ENCODE measurements at regions not wholly inside any gene's neighbourhood (a gene's known extent, or its start where the extent isn't known, plus 50 kb on each side); places are given as distances from the start of the nearest gene placed in this dataset.
A peak's percentile ranks its signal among the peaks of the same experiment; 100 is the strongest.

DNA sequence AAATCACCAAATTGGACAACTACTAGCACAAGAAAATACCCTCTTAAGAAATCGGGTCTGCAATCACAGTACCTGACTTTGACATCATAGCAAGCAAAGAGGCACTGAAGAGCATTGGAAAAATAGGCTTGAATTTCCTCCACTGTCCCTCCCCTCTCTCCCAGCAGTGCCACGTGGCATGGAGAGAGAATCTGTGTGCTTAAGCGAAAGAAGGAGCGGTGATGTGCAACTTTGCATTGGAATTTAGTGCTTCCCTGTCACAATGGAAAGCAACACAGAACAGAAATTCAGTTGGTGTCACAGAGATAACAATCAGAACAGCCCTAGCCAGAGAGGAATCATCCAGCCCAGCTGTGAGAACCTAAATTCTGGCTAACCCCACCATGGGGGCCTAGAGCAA lies 207.5 kb upstream of the SLITRK3 start:
- no peak for TF ChIP-seq EZH2phosphoT487 (IDR thresholded peaks at IDR 0.05; ENCODE audit: low read depth)
- TF ChIP-seq, protein P1, sequence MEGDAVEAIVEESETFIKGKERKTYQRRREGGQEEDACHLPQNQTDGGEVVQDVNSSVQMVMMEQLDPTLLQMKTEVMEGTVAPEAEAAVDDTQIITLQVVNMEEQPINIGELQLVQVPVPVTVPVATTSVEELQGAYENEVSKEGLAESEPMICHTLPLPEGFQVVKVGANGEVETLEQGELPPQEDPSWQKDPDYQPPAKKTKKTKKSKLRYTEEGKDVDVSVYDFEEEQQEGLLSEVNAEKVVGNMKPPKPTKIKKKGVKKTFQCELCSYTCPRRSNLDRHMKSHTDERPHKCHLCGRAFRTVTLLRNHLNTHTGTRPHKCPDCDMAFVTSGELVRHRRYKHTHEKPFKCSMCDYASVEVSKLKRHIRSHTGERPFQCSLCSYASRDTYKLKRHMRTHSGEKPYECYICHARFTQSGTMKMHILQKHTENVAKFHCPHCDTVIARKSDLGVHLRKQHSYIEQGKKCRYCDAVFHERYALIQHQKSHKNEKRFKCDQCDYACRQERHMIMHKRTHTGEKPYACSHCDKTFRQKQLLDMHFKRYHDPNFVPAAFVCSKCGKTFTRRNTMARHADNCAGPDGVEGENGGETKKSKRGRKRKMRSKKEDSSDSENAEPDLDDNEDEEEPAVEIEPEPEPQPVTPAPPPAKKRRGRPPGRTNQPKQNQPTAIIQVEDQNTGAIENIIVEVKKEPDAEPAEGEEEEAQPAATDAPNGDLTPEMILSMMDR (IDR thresholded peaks at IDR 0.05; ENCODE audit: low read depth, low read length) = no peak

DNA sequence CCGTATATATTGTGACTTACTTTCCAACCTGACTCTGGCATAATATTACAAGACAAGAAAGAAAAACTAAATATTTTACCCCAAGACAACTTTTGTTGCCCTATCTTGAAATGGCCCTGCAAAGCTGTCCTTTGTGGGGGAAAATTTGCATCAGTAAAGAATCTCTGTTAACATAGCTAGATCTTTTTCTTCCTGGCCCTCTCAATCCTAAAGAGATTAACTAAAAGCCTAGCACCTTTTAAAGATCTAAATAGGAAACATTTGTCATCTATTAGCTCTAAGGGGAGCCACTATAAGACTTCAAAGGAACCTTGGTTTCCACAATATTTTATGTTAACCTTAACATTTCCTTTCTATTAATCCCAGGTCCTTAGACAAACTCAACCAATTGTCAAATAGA lies 199.0 kb upstream of the SLITRK3 start:
- H3K4me1 ChIP-seq (ENCODE audit: low read length) = no peaks in the 10 kb centered on the region
- no peaks in the 10 kb centered on the region for H3K9me3 ChIP-seq (ENCODE audit: insufficient read depth, low read length)
- TF ChIP-seq EZH2phosphoT487 (IDR thresholded peaks at IDR 0.05; ENCODE audit: low read depth) = no peak
- TF ChIP-seq, protein P1 (IDR thresholded peaks at IDR 0.05; ENCODE audit: low read depth, low read length) = no peak
- H3K36me3 ChIP-seq (replicated peaks; ENCODE audit: low read depth, low read length) = no peaks in the 10 kb centered on the region
- H3K79me2 ChIP-seq (ENCODE audit: low read length) = no peaks in the 10 kb centered on the region
- H3K4me2 ChIP-seq (ENCODE audit: low read length) = no peak overlapping the region
- no peak overlapping the region for H3K4me3 ChIP-seq (ENCODE audit: low read length)
- H4K20me1 ChIP-seq (ENCODE audit: insufficient read depth, low read length) = no peaks in the 10 kb centered on the region
- no peaks in the 10 kb centered on the region for H3K27me3 ChIP-seq (ENCODE audit: low read depth, low read length)
- no peak overlapping the region for H2AFZ ChIP-seq (ENCODE audit: low read depth, low read length)
- H3K9ac ChIP-seq (ENCODE audit: low read length) = no peak overlapping the region
- no peak overlapping the region for H3K27ac ChIP-seq (ENCODE audit: low read length)

More for the DNA sequence above, 207.5 kb upstream of the SLITRK3 start:
- H3K27ac ChIP-seq (ENCODE audit: low read length) = no peak overlapping the region
- no peaks in the 10 kb centered on the region for H3K4me1 ChIP-seq (ENCODE audit: low read length)
- H3K4me2 ChIP-seq (ENCODE audit: low read length) = no peak overlapping the region
- no peaks in the 10 kb centered on the region for H3K79me2 ChIP-seq (ENCODE audit: low read length)
- no peaks in the 10 kb centered on the region for H4K20me1 ChIP-seq (ENCODE audit: insufficient read depth, low read length)
- H3K36me3 ChIP-seq (replicated peaks; ENCODE audit: low read depth, low read length) = no peaks in the 10 kb centered on the region
- H3K4me3 ChIP-seq (ENCODE audit: low read length) = no peak overlapping the region
- H3K9ac ChIP-seq (ENCODE audit: low read length) = no peak overlapping the region
- peak overlapping the region; percentile 21; the same call in 1 of the 2 replicates for H2AFZ ChIP-seq (ENCODE audit: low read depth, low read length)
- H3K27me3 ChIP-seq (ENCODE audit: low read depth, low read length) = no peaks in the 10 kb centered on the region
- H3K9me3 ChIP-seq (ENCODE audit: insufficient read depth, low read length) = no peaks in the 10 kb centered on the region

DNA sequence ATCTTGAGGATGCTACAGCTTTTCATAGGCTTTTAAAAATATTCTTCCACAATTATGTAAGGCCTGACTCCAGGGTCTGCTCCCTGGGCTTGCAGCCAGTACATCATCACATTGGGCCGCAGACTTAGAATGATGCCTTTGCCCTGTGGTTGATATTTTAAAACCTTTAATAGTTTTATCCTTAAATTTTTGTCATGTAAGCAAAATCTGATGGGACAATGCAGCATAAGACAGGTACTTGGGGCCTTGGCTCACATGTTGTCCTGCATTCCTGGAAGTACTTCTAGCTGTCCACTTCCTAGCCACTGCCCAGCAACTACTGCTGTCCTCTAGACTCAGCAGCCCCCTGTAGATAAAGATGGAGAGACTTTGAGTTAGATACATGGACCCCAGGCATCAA lies 197.3 kb upstream of the SLITRK3 start:
- Histone ChIP-seq H2AFZ (ENCODE audit: low read depth, low read length) (no peak overlapping the region), H3K9me3 (ENCODE audit: insufficient read depth, low read length) (no peaks in the 10 kb centered on the region), H3K27me3 (ENCODE audit: low read depth, low read length) (no peaks in the 10 kb centered on the region), H3K79me2 (ENCODE audit: low read length) (no peaks in the 10 kb centered on the region), H3K4me1 (ENCODE audit: low read length) (no peaks in the 10 kb centered on the region), H3K4me3 (ENCODE audit: low read length) (no peak overlapping the region), H3K4me2 (ENCODE audit: low read length) (no peak overlapping the region), H3K36me3 (replicated peaks; ENCODE audit: low read depth, low read length) (no peaks in the 10 kb centered on the region), H3K9ac (ENCODE audit: low read length) (no peak overlapping the region), H4K20me1 (ENCODE audit: insufficient read depth, low read length) (no peaks in the 10 kb centered on the region), H3K27ac (ENCODE audit: low read length) (no peak overlapping the region)
- TF ChIP-seq, protein P1 (IDR thresholded peaks at IDR 0.05; ENCODE audit: low read depth, low read length) = no peak
- TF ChIP-seq EZH2phosphoT487 (IDR thresholded peaks at IDR 0.05; ENCODE audit: low read depth) = no peak

DNA sequence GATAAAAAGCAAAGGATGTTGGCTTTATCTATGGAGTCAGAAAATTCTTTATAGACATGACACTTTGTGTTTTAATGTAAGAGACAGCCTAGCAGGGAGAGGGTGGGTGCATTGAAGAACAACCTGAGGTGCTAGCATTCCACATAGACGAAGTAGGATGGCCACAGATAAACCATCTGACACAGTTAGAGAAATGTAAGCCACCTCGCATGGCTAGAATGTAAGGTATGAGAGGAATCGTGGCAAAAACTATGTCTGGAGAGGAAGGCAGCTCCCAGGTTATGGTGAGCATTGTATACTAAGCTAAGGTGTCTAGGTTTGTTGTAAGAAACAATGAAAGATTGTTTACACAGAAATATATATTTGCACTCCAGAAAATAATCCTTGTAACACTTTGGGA lies 194.0 kb upstream of the SLITRK3 start:
- Histone ChIP-seq H3K79me2 (ENCODE audit: low read length) (no peaks in the 10 kb centered on the region), H3K36me3 (replicated peaks; ENCODE audit: low read depth, low read length) (no peaks in the 10 kb centered on the region), H3K27me3 (ENCODE audit: low read depth, low read length) (no peaks in the 10 kb centered on the region), H4K20me1 (ENCODE audit: insufficient read depth, low read length) (no peaks in the 10 kb centered on the region), H3K4me2 (ENCODE audit: low read length) (no peak overlapping the region), H3K27ac (ENCODE audit: low read length) (no peak overlapping the region), H3K9ac (ENCODE audit: low read length) (no peak overlapping the region), H3K9me3 (ENCODE audit: insufficient read depth, low read length) (no peaks in the 10 kb centered on the region), H2AFZ (ENCODE audit: low read depth, low read length) (no peak overlapping the region), H3K4me3 (ENCODE audit: low read length) (no peak overlapping the region), H3K4me1 (ENCODE audit: low read length) (no peaks in the 10 kb centered on the region)
- TF ChIP-seq EZH2phosphoT487 (IDR thresholded peaks at IDR 0.05; ENCODE audit: low read depth) = no peak

DNA sequence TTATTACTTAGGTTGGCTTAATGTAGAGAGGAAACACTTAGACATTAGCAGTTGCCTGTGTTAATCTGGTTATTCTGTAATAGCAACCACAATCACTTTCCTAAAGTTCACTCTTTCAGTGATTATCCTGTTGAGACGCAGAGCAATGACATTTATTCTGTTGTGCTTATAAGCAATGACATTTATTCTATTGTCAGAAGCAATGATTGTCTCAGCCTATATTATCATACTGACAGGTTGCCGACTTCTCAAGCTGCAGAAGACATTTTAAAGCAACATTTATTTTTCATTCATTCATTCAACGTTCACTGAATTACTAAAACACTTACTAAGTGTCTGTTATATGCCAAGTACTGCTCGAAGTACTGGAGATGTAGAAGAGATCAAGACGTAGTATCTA lies 193.5 kb upstream of the SLITRK3 start:
- Histone ChIP-seq H3K79me2 (ENCODE audit: low read length) (no peaks in the 10 kb centered on the region), H2AFZ (ENCODE audit: low read depth, low read length) (no peak overlapping the region), H3K4me3 (ENCODE audit: low read length) (no peak overlapping the region)

More for the DNA sequence above, 193.5 kb upstream of the SLITRK3 start:
- Histone ChIP-seq H3K9ac (ENCODE audit: low read length) (no peak overlapping the region), H3K9me3 (ENCODE audit: insufficient read depth, low read length) (no peaks in the 10 kb centered on the region), H3K4me1 (ENCODE audit: low read length) (no peaks in the 10 kb centered on the region), H3K27ac (ENCODE audit: low read length) (no peak overlapping the region), H4K20me1 (ENCODE audit: insufficient read depth, low read length) (no peaks in the 10 kb centered on the region), H3K36me3 (replicated peaks; ENCODE audit: low read depth, low read length) (no peaks in the 10 kb centered on the region), H3K27me3 (ENCODE audit: low read depth, low read length) (no peaks in the 10 kb centered on the region), H3K4me2 (ENCODE audit: low read length) (no peak overlapping the region)
- TF ChIP-seq, protein P1 (IDR thresholded peaks at IDR 0.05; ENCODE audit: low read depth, low read length) = no peak

All from OCI-LY3 (cell line).